Sigmoid colon (tissue), 6 donors: ENCODE measurements at regions not wholly inside any gene's neighbourhood (a gene's known extent, or its start where the extent isn't known, plus 50 kb on each side); places are given as distances from the start of the nearest gene placed in this dataset.

ENCODE experiments used
- DNase-seq: peaks from one replicate; pipeline ENCODE4 v3.0.0-alpha.2; 2019
- H3K27ac ChIP-seq, 4 donors: fragments of 200-600 bp; sonication (generic); one replicate each; pipeline ENCODE4 v1.5.1; 2016 to 2019; ENCODE audit warnings: mild to moderate bottlenecking in 1 of 4
- H3K27me3 ChIP-seq, 3 donors: fragments of 200-600 bp; sonication (generic); one replicate each; pipeline ENCODE4 v1.5.1; 2019; ENCODE audit warnings: mild to moderate bottlenecking in 1 of 3
- H3K36me3 ChIP-seq, 4 donors: fragments of 200-600 bp; sonication (generic); one replicate each; pipeline ENCODE4 v1.5.1; 2016 to 2019
- H3K4me1 ChIP-seq, 4 donors: fragments of 200-600 bp; sonication (generic); one replicate each; pipeline ENCODE4 v1.5.1; 2017 to 2019
- H3K4me3 ChIP-seq, 4 donors: fragments of 200-600 bp; sonication (generic); one replicate each; pipeline ENCODE4 v1.5.1; 2017 to 2019; ENCODE audit warnings: mild to moderate bottlenecking in 2 of 4, moderate library complexity in 1 of 4
- H3K9me3 ChIP-seq, 4 donors: fragments of 200-600 bp in 3 of 4; sonication (generic) in 3 of 4; one replicate each; pipeline versions ENCODE4 v1.5.1 to v1.6.1; 2013 to 2019
- EP300 ChIP-seq, 4 donors: sonication (generic); formaldehyde crosslinking; IDR thresholded peaks; one replicate each; pipeline ENCODE4 v1.6.1; 2017; ENCODE audit warnings: antibody characterized with exemption in 4 of 4
- POLR2A ChIP-seq, 2 donors: fragments of 450-650 bp; IDR thresholded peaks; one replicate each; pipeline ENCODE4 v1.6.1; 2016; ENCODE audit warnings: antibody characterized with exemption in 2 of 2, mild to moderate bottlenecking in 2 of 2, moderate library complexity in 2 of 2
- POLR2AphosphoS5 ChIP-seq, 4 donors: sonication (generic); formaldehyde crosslinking; IDR thresholded peaks; one replicate each; pipeline ENCODE4 v1.6.1; 2017; ENCODE audit warnings: antibody characterized with exemption in 4 of 4
- WGBS, 2 donors: extraction: QIAGEN DNeasy Blood & Tissue Kit; methylation state at CpG; one replicate each; pipeline ENCODE4 v1.1.7; 2013; 5-methylcytosine and 5-hydroxymethylcytosine counted together
- intact Hi-C: fragments of 100-400 bp; cut with DNase I; formaldehyde crosslinking; loops from one replicate; pipeline ENCODE4 v1.15.1; 2023
- TF ChIP-seq, protein P1 (sequence below), 4 experiments: fragments of 450-650 bp in 3 of 4; fragments of 200-600 bp in 1 of 4; IDR thresholded peaks; one replicate each; pipeline ENCODE4 v1.5.1; 2016 to 2019; ENCODE audit warnings: antibody characterized with exemption in 4 of 4, mild to moderate bottlenecking in 3 of 4, moderate library complexity in 2 of 4
- donor health status: healthy with polysubstance abuse.
- donor health status: healthy.

DNA sequence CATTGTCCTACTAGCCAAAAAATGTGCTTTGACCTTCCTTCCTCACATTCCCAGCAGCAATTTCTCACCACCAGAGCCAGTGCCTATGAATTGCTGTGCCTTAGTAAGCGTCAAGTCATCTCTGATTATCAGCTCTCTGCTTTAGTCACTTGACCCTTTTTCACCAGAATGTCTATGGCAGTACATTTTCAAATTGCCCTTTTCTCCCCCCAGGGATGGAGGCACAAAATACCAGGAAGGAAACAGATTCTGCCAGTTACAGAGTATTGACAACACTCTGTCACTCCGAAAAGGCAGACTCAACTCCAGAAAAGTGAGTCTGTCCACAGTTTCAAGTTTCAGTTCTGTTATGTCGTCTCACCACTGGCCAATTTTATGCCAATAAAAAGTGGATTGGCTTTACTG lies 167.4 kb downstream of the TNFSF18 start:
- peaks cover 0 to 6% (median 2%) of the 10 kb centered on the region in 4 donors for H3K4me1 ChIP-seq
- no peaks in the 10 kb centered on the region for H3K27me3 ChIP-seq
- DNase-seq: no peak
- H3K4me3 ChIP-seq: no peak overlapping the region
- H3K36me3 ChIP-seq: no peaks in the 10 kb centered on the region
- no peak overlapping the region for H3K27ac ChIP-seq
- no peaks in the 10 kb centered on the region for H3K9me3 ChIP-seq
- WGBS, 2 donors: 66 to 80% methylated on average over 3 of the region's 3 CpGs
- intact Hi-C loops: no loop called here
- TF ChIP-seq POLR2AphosphoS5 (IDR thresholded peaks at IDR 0.05) (no peak), POLR2A (IDR thresholded peaks at IDR 0.05) (no peak), EP300 (IDR thresholded peaks at IDR 0.05) (no peak)
- TF ChIP-seq, protein P1, sequence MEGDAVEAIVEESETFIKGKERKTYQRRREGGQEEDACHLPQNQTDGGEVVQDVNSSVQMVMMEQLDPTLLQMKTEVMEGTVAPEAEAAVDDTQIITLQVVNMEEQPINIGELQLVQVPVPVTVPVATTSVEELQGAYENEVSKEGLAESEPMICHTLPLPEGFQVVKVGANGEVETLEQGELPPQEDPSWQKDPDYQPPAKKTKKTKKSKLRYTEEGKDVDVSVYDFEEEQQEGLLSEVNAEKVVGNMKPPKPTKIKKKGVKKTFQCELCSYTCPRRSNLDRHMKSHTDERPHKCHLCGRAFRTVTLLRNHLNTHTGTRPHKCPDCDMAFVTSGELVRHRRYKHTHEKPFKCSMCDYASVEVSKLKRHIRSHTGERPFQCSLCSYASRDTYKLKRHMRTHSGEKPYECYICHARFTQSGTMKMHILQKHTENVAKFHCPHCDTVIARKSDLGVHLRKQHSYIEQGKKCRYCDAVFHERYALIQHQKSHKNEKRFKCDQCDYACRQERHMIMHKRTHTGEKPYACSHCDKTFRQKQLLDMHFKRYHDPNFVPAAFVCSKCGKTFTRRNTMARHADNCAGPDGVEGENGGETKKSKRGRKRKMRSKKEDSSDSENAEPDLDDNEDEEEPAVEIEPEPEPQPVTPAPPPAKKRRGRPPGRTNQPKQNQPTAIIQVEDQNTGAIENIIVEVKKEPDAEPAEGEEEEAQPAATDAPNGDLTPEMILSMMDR (IDR thresholded peaks at IDR 0.05): no peak

DNA sequence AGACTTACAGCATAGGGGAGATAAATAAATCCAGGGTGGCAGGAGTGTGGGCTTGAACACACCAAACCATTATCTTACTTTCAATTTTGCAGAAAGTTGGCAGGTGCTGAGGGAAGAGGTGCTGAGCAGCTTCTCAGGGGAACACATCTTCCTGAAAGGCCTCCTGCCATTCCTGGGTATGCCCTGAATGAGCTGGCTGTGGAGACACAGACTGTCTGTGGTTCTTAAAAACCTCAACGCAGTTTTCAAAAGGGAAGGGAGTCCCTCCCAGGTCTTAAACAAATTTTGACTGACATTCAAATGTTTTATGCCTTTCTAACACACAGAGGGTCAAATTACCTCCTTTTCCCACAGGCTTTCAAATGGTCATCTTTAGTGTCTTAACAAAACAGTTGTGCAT lies 166.9 kb downstream of the TNFSF18 start:
- Histone ChIP-seq H3K9me3 (no peaks in the 10 kb centered on the region), H3K36me3 (no peaks in the 10 kb centered on the region), H3K27me3 (no peaks in the 10 kb centered on the region), H3K4me1 (peaks cover 0 to 6% (median 2%) of the 10 kb centered on the region in 4 donors), H3K4me3 (no peak overlapping the region), H3K27ac (no peak overlapping the region)
- 10 to 33% methylated on average over 1 of the region's 1 CpG for WGBS, 2 donors
- no peak for DNase-seq
- TF ChIP-seq EP300 (IDR thresholded peaks at IDR 0.05): no peak
- no peak for TF ChIP-seq POLR2A (IDR thresholded peaks at IDR 0.05)
- TF ChIP-seq POLR2AphosphoS5 (IDR thresholded peaks at IDR 0.05): no peak
- TF ChIP-seq, protein P1 (IDR thresholded peaks at IDR 0.05): no peak
- intact Hi-C loops: no loop called here

DNA sequence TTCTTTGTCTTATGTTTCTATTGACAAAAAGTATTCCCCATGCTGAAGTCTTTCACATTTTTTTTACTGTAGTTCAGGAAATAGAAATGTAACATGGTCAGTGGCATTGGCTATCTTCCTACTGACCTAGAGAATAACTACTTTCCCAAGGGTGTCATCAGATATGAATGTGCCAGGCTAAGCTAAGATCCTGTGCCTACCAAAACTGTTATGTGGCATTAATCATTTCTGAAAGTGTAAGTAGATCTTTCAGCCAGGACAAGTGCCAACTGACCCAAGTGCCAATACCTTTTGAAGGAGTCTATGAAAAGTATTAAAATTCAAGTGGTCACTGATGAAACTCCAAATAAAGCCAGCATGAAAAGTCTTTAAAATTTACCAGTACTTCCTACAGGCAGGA lies 165.3 kb downstream of the TNFSF18 start:
- no peaks in the 10 kb centered on the region for H3K9me3 ChIP-seq
- H3K27ac ChIP-seq: no peak overlapping the region
- no peaks in the 10 kb centered on the region for H3K36me3 ChIP-seq
- TF ChIP-seq POLR2A (IDR thresholded peaks at IDR 0.05) (no peak), POLR2AphosphoS5 (IDR thresholded peaks at IDR 0.05) (no peak)
- TF ChIP-seq, protein P1 (IDR thresholded peaks at IDR 0.05): no peak
- peaks cover 0 to 6% (median 2%) of the 10 kb centered on the region in 4 donors for H3K4me1 ChIP-seq
- no peaks in the 10 kb centered on the region for H3K27me3 ChIP-seq
- H3K4me3 ChIP-seq: no peak overlapping the region
- intact Hi-C loops: no loop called here
- DNase-seq: no peak

GRCh38 chr1:172885971-172886370 lies 164.8 kb downstream of the TNFSF18 start:
- intact Hi-C loops: no loop called here
- H3K27ac ChIP-seq: no peak overlapping the region

DNA sequence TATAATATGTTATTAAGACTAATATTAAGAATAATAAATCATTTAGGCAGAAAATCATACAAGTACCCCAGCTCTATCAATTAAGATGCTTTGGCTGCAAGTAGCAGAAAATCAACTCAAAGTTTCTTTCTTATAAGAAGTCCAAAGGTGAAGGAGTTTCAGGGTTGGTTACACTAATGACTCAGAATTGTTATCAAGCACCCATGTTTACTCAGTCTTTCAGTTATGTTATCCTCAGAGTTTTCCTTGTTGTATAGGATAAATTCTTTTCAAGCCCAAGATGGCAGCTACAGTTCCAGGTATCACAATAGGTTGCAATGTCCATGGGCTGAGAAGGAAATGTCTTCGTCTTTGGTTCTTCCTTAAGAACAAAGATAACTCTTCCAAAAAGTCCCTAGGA lies 163.6 kb downstream of the TNFSF18 start:
- 90 to 98% methylated on average over 1 of the region's 1 CpG for WGBS, 2 donors
- intact Hi-C loops: no loop called here

More at GRCh38 chr1:172885971-172886370, 164.8 kb downstream of the TNFSF18 start:
- Histone ChIP-seq H3K36me3 (no peaks in the 10 kb centered on the region), H3K9me3 (no peaks in the 10 kb centered on the region), H3K4me3 (no peak overlapping the region), H3K27me3 (no peaks in the 10 kb centered on the region), H3K4me1 (peaks cover 0 to 6% (median 2%) of the 10 kb centered on the region in 4 donors)
- no peak for DNase-seq
- TF ChIP-seq, protein P1 (IDR thresholded peaks at IDR 0.05): no peak
- TF ChIP-seq POLR2AphosphoS5 (IDR thresholded peaks at IDR 0.05) (no peak), EP300 (IDR thresholded peaks at IDR 0.05) (no peak), POLR2A (IDR thresholded peaks at IDR 0.05) (no peak)
- 98% methylated on average over 1 of the region's 1 CpG for WGBS, 2 donors

More for the DNA sequence above, 163.6 kb downstream of the TNFSF18 start:
- TF ChIP-seq POLR2A (IDR thresholded peaks at IDR 0.05): no peak
- TF ChIP-seq, protein P1 (IDR thresholded peaks at IDR 0.05): no peak
- no peak for TF ChIP-seq POLR2AphosphoS5 (IDR thresholded peaks at IDR 0.05)
- no peak for TF ChIP-seq EP300 (IDR thresholded peaks at IDR 0.05)
- Histone ChIP-seq H3K36me3 (no peaks in the 10 kb centered on the region), H3K4me3 (no peak overlapping the region), H3K27ac (no peak overlapping the region), H3K9me3 (no peaks in the 10 kb centered on the region), H3K4me1 (peaks cover 0 to 6% (median 2%) of the 10 kb centered on the region in 4 donors), H3K27me3 (no peaks in the 10 kb centered on the region)
- no peak for DNase-seq
